ENCODE measurements at regions not wholly inside any gene's neighbourhood (a gene's known extent, or its start where the extent isn't known, plus 50 kb on each side); places are given as distances from the start of the nearest gene placed in this dataset.

- no peak for TF ChIP-seq EP300 (IDR thresholded peaks at IDR 0.05)
- TF ChIP-seq POLR2AphosphoS5 (IDR thresholded peaks at IDR 0.05) = no peak
- TF ChIP-seq CTCF (IDR thresholded peaks at IDR 0.05) = no peak
- TF ChIP-seq POLR2A (IDR thresholded peaks at IDR 0.05) = no peak
Observed at GRCh38 chr2:6657136-6657535, 208.6 kb downstream of the CMPK2 start.
